ENCODE measurements at regions not wholly inside any gene's neighbourhood (a gene's known extent, or its start where the extent isn't known, plus 50 kb on each side); places are given as distances from the start of the nearest gene placed in this dataset.
"Not testable (repeated sequence)": the region's sequence is repeated elsewhere in the genome, so short reads cannot be mapped to it uniquely, and the experiment has no call there.

DNA sequence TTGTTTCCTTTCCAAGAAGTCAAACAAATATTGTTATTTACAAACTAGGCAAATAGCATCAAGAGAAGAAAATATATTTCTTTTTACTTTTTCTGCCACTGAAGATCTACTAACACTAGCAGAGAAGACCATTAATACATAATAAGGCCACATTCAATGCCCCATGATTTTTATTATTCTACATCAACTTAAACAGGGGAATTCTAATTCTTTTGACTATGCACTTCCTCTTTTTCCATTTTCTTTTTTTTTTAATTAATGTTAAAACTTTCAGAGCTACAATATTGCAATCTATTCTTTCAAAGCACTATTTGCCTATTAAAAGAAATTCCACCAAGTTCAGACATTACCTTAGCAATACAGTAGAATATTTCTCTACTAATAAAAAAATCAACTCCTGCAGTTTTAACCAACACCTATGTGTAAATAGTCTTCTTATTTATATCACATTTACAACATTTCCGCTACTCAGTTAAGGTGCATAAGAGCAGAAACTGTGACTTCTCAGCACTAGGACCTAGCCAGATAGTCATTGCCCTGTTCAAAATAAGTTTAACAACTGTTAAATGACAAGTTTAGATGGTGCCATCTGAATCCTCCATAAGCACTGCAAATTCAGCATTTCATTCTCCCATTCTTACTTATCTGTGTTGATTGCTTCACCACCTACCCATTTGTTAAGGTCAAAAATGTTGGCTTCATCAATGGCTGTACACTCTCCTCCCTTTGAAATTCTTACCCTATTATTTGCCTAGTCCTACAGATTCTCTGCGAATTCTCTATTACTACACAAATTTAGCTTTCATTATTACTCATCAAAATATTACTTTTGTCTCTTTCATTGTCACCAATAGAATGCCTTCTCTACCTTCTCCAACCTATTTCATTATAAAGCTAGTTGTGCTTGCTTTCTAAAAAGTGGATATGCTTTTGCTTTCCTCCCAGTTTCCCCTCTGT, 90.1 kb downstream of the SPDYE17 start:
- TF ChIP-seq POLR2A (IDR thresholded peaks at IDR 0.05), result not testable (repeated sequence)
- TF ChIP-seq, protein P1, sequence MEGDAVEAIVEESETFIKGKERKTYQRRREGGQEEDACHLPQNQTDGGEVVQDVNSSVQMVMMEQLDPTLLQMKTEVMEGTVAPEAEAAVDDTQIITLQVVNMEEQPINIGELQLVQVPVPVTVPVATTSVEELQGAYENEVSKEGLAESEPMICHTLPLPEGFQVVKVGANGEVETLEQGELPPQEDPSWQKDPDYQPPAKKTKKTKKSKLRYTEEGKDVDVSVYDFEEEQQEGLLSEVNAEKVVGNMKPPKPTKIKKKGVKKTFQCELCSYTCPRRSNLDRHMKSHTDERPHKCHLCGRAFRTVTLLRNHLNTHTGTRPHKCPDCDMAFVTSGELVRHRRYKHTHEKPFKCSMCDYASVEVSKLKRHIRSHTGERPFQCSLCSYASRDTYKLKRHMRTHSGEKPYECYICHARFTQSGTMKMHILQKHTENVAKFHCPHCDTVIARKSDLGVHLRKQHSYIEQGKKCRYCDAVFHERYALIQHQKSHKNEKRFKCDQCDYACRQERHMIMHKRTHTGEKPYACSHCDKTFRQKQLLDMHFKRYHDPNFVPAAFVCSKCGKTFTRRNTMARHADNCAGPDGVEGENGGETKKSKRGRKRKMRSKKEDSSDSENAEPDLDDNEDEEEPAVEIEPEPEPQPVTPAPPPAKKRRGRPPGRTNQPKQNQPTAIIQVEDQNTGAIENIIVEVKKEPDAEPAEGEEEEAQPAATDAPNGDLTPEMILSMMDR (IDR thresholded peaks at IDR 0.05), result not testable (repeated sequence)

Measured in heart left ventricle (tissue), 13 donors.